MM.1S (cell line): ENCODE measurements at regions not wholly inside any gene's neighbourhood (a gene's known extent, or its start where the extent isn't known, plus 50 kb on each side); places are given as distances from the start of the nearest gene placed in this dataset.

Experiments
- EZH2 ChIP-seq: fragments of 300-600 bp; sonication (generic); optimal IDR thresholded peaks from 2 replicates; pipeline ENCODE3; 2017; ENCODE audit warnings: low read depth, mild to moderate bottlenecking, antibody characterized with exemption, low read length, mixed read lengths
- EZH2phosphoT487 ChIP-seq: fragments of 300-600 bp; sonication (generic); IDR thresholded peaks from 2 replicates; pipeline ENCODE4 v1.6.1; 2018; ENCODE audit warnings: antibody characterized with exemption, low read length
- TF ChIP-seq, protein P1 (sequence below): fragments of 300-600 bp; sonication (generic); IDR thresholded peaks from 2 replicates; pipeline ENCODE4 v1.5.1; 2016; ENCODE audit warnings: antibody characterized with exemption, low read length, mixed read lengths

DNA sequence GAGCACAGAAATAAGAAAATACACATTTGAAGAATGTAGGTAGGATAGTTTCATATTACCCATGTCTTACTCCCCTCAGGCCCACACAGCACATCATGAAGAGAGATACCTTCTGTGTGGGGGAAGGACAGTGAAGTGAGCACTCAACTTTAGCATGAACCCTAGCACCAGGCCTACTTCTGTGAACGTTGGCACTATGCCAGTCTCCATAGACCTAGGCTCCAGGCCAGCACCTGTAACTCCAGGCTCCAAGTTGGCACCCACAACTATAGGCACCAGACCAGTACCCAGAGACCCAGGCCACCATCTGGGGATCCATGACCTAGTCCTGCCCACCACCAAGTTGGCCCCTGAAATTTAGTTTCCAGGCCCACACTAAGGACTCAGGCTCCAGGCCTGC lies 410.9 kb downstream of the INSC start:
- TF ChIP-seq, protein P1, sequence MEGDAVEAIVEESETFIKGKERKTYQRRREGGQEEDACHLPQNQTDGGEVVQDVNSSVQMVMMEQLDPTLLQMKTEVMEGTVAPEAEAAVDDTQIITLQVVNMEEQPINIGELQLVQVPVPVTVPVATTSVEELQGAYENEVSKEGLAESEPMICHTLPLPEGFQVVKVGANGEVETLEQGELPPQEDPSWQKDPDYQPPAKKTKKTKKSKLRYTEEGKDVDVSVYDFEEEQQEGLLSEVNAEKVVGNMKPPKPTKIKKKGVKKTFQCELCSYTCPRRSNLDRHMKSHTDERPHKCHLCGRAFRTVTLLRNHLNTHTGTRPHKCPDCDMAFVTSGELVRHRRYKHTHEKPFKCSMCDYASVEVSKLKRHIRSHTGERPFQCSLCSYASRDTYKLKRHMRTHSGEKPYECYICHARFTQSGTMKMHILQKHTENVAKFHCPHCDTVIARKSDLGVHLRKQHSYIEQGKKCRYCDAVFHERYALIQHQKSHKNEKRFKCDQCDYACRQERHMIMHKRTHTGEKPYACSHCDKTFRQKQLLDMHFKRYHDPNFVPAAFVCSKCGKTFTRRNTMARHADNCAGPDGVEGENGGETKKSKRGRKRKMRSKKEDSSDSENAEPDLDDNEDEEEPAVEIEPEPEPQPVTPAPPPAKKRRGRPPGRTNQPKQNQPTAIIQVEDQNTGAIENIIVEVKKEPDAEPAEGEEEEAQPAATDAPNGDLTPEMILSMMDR, result no peak
- no peak for TF ChIP-seq EZH2
- TF ChIP-seq EZH2phosphoT487, result no peak
